HG03342 (cell line): ENCODE measurements at regions not wholly inside any gene's neighbourhood (a gene's known extent, or its start where the extent isn't known, plus 50 kb on each side); places are given as distances from the start of the nearest gene placed in this dataset.

Experiments
- ATAC-seq: cut with Tn5 transposase; IDR thresholded peaks from one replicate; pipeline ENCODE4 v1.9.1; 2021; ENCODE audit warnings: mild to moderate bottlenecking, moderate library complexity; ENCODE audit not compliant: unreplicated experiment

- no peak for ATAC-seq
Measured at GRCh38 chr5:159525117-159525516, 194.8 kb upstream of the IL12B start.

GRCh38 chr5:159527546-159528254 is 197.4 kb upstream of the IL12B start:
- no peak for ATAC-seq

- no peak for ATAC-seq
Measured at GRCh38 chr5:159531554-159532105, 201.3 kb upstream of the IL12B start.

- ATAC-seq: no peak
Measured at GRCh38 chr5:159533197-159533596, 202.9 kb upstream of the IL12B start.

GRCh38 chr5:159536166-159536565 is 205.9 kb upstream of the IL12B start:
- ATAC-seq: no peak

- no peak for ATAC-seq
Measured at GRCh38 chr5:159536646-159537045, 206.4 kb upstream of the IL12B start.

GRCh38 chr5:159539678-159540077 is 209.4 kb upstream of the IL12B start:
- ATAC-seq: no peak

GRCh38 chr5:159543326-159543725 is 213.0 kb upstream of the IL12B start:
- ATAC-seq: no peak

GRCh38 chr5:159545156-159545555 is 214.9 kb upstream of the IL12B start:
- no peak for ATAC-seq

- no peak for ATAC-seq
Measured at GRCh38 chr5:159547466-159548195, 217.3 kb upstream of the IL12B start.

- no peak for ATAC-seq
Measured at GRCh38 chr5:159548517-159548916, 218.2 kb upstream of the IL12B start.

- no peak for ATAC-seq
Measured at GRCh38 chr5:159549046-159549445, 218.8 kb upstream of the IL12B start.

- no peak for ATAC-seq
Measured at GRCh38 chr5:159550951-159551350, 220.7 kb upstream of the IL12B start.

GRCh38 chr5:159552751-159553150 is 222.5 kb upstream of the IL12B start:
- no peak for ATAC-seq

GRCh38 chr5:159553792-159554191 is 223.5 kb upstream of the IL12B start:
- no peak for ATAC-seq

GRCh38 chr5:159555084-159555483 is 224.8 kb upstream of the IL12B start:
- ATAC-seq: no peak

- ATAC-seq: no peak
Measured at GRCh38 chr5:159559337-159559736, 229.1 kb upstream of the IL12B start.

- ATAC-seq: no peak
Measured at GRCh38 chr5:159560088-159560487, 229.8 kb upstream of the IL12B start.

GRCh38 chr5:159564031-159564430 is 233.7 kb upstream of the IL12B start:
- no peak for ATAC-seq

- no peak for ATAC-seq
Measured at GRCh38 chr5:159566832-159567231, 236.5 kb upstream of the IL12B start.

- no peak for ATAC-seq
Measured at GRCh38 chr5:159567461-159567860, 237.2 kb upstream of the IL12B start.
